ENCODE measurements at regions not wholly inside any gene's neighbourhood (a gene's known extent, or its start where the extent isn't known, plus 50 kb on each side); places are given as distances from the start of the nearest gene placed in this dataset.
"Not testable (repeated sequence)": the region's sequence is repeated elsewhere in the genome, so short reads cannot be mapped to it uniquely, and the experiment has no call there.

DNA sequence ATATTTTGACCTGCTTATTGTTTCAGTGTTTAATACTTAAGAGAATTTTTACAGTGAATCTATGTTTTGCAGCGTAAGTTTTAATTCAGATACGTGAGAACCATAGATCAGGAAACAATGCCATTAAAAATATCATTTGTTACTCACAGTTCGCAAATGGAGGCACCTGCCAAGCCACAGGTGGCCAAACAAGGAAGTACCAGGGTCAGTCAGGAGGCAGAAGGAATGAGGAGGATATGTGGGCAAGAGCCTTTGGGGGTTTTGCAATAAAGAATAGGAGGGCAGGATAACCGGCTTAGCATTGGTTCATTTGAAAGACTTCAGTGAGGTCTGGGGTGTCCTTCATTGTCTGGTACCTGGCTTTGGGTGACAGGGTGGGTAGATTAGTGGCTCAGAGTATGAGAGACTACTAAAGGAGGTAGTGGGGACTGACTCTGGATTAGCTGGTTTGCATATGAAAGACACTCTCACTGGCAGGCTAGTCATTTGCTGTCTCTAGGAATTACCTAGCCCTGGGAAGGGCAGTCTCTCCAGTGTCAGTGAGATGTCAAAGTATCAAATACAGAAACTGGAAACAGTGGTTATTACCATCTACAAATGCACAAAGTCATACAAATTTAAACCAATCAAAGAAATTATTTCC, 132.2 kb upstream of the CAV2 start:
- Histone ChIP-seq H4K20me1 (ENCODE audit: insufficient read depth) (no peaks in the 10 kb centered on the region), H3K27me3 (ENCODE audit: insufficient read depth, low read depth) (no peaks in the 10 kb centered on the region), H3F3A (ENCODE audit: insufficient read depth, low read depth) (no peaks in the 10 kb centered on the region), H3K27ac (no peak overlapping the region), H3K4me2 (no peak overlapping the region), H3K9me3 (ENCODE audit: insufficient read depth, low read depth) (no peaks in the 10 kb centered on the region; the same call in 1 of the 2 replicates), H3K36me3 (ENCODE audit: low read depth) (no peaks in the 10 kb centered on the region), H3K79me2 (ENCODE audit: low read depth) (no peaks in the 10 kb centered on the region), H3K9me2 (ENCODE audit: insufficient read depth) (no peaks in the 10 kb centered on the region), H3K4me3 (no peak overlapping the region), H3K4me1 (replicated peaks; ENCODE audit: insufficient read depth) (peaks cover 15% of the 10 kb centered on the region), H2AFZ (no peak overlapping the region)
- ChIA-PET CTCF (interaction anchor here (0.6 kb wide), 1 partner anchor 191 kb away, joined by 4 read pairs; no protein-coding TSS in a partner anchor), POLR2A (ENCODE audit: unreplicated experiment) (interaction anchor here (0.5 to 0.6 kb wide), 2 partner anchors 13 to 138 kb away, joined by 4 read pairs; no protein-coding TSS in a partner anchor)
- intact Hi-C loops (cut with micrococcal nuclease; ENCODE audit: unreplicated experiment), result loop anchor here (2.0 kb wide), 1 partner anchor 28 kb away; no protein-coding TSS in a partner anchor
- BruUV-seq (replicated peaks), result no TSS peak
- no peak for TF ChIP-seq CTCF (conservative IDR thresholded peaks at IDR 0.05)
- TF ChIP-seq EZH2 (IDR thresholded peaks at IDR 0.05; ENCODE audit: low read depth), result no peak
- DNase-seq, result peak in 1 of 2 experiments; percentile 52

DNA sequence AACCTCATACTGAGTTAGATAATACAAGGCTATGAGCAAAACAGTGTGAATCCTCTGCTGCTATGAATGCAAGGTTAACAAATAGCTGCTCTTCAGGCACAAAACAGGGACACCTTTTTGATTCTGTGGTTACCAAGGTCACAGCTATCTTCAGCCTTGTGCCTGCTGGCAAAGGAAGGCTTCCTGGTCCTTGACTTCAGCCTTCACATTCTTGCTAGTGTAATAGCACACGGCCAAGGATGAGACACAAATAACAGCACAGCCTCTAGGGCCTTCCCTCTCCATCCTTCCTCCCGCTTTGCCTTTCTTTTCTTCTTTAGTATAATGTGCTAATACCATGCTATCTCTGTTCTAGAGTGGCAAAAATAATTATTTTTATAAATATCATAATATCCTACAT, 130.6 kb upstream of the CAV2 start:
- no peaks in the 10 kb centered on the region for H3K79me2 ChIP-seq (ENCODE audit: low read depth)
- no peaks in the 10 kb centered on the region for H4K20me1 ChIP-seq (ENCODE audit: insufficient read depth)
- ChIA-PET CTCF (no interaction called here), POLR2A (ENCODE audit: unreplicated experiment) (interaction anchor here (0.7 kb wide), 1 partner anchor 162 kb away, joined by 7 read pairs; no protein-coding TSS in a partner anchor)
- no peak for DNase-seq
- H3F3A ChIP-seq (ENCODE audit: insufficient read depth, low read depth), result no peaks in the 10 kb centered on the region
- H3K4me1 ChIP-seq (replicated peaks; ENCODE audit: insufficient read depth), result peaks cover 6% of the 10 kb centered on the region
- no peak for TF ChIP-seq EZH2 (IDR thresholded peaks at IDR 0.05; ENCODE audit: low read depth)
- no peak overlapping the region for H3K27ac ChIP-seq
- H2AFZ ChIP-seq, result no peak overlapping the region
- intact Hi-C loops (cut with micrococcal nuclease; ENCODE audit: unreplicated experiment), result no loop called here
- no peaks in the 10 kb centered on the region; the same call in 1 of the 2 replicates for H3K9me3 ChIP-seq (ENCODE audit: insufficient read depth, low read depth)
- no peak overlapping the region for H3K4me2 ChIP-seq
- H3K4me3 ChIP-seq, result no peak overlapping the region
- H3K27me3 ChIP-seq (ENCODE audit: insufficient read depth, low read depth), result no peaks in the 10 kb centered on the region
- no peaks in the 10 kb centered on the region for H3K36me3 ChIP-seq (ENCODE audit: low read depth)
- no TSS peak for BruUV-seq (replicated peaks)
- no peaks in the 10 kb centered on the region for H3K9me2 ChIP-seq (ENCODE audit: insufficient read depth)

DNA sequence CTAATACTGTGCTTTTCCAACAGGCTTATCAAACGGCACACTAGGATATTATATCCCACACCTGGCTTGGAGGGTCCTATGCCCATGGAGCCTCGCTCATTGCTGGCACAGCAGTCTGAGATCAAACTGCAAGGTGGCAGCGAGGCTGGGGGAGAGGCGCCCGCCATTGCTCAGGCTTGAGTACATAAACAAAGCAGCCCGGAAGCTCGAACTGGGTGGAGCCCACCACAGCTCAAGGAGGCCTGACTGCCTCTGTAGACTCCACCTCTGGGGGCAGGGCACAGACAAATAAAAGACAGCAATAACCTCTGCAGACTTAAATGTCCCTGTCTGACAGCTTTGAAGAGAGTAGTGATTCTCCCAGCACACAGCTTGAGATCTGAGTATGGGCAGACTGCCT, 128.0 kb upstream of the CAV2 start:
- H2AFZ ChIP-seq; BruUV-seq (replicated peaks); H3K36me3 ChIP-seq (ENCODE audit: low read depth); H3K79me2 ChIP-seq (ENCODE audit: low read depth); CTCF ChIA-PET; H3F3A ChIP-seq (ENCODE audit: insufficient read depth, low read depth); intact Hi-C loops (cut with micrococcal nuclease; ENCODE audit: unreplicated experiment); H3K9me2 ChIP-seq (ENCODE audit: insufficient read depth); H3K9me3 ChIP-seq (ENCODE audit: insufficient read depth, low read depth); H3K27ac ChIP-seq; H4K20me1 ChIP-seq (ENCODE audit: insufficient read depth); DNase-seq; H3K27me3 ChIP-seq (ENCODE audit: insufficient read depth, low read depth); H3K4me2 ChIP-seq; POLR2A ChIA-PET (ENCODE audit: unreplicated experiment); H3K4me1 ChIP-seq (replicated peaks; ENCODE audit: insufficient read depth); H3K4me3 ChIP-seq: not testable (repeated sequence)

DNA sequence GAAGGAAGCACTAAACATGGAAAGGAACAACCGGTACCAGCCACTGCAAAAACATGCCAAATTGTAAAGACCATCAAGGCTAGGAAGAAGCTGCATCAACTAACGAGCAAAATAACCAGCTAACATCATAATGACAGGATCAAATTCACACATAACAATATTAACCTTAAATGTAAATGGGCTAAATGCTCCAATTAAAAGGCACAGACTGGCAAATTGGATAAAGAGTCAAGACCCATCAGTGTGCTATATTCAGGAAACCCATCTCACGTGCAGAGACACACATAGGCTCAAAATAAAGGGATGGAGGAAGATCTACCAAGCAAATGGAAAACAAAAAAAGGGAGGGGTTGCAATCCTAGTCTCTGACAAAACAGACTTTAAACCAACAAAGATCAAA, 126.3 kb upstream of the CAV2 start:
- H3K4me1 ChIP-seq (replicated peaks; ENCODE audit: insufficient read depth), result not testable (repeated sequence)

More for the DNA sequence above, 126.3 kb upstream of the CAV2 start:
- H3K4me3 ChIP-seq; H3K9me2 ChIP-seq (ENCODE audit: insufficient read depth); H3K79me2 ChIP-seq (ENCODE audit: low read depth); H3K36me3 ChIP-seq (ENCODE audit: low read depth); H3K27ac ChIP-seq; intact Hi-C loops (cut with micrococcal nuclease; ENCODE audit: unreplicated experiment); BruUV-seq (replicated peaks); DNase-seq; POLR2A ChIA-PET (ENCODE audit: unreplicated experiment); H3K27me3 ChIP-seq (ENCODE audit: insufficient read depth, low read depth); H3K9me3 ChIP-seq (ENCODE audit: insufficient read depth, low read depth); H3K4me2 ChIP-seq; H2AFZ ChIP-seq; H4K20me1 ChIP-seq (ENCODE audit: insufficient read depth); CTCF ChIA-PET; H3F3A ChIP-seq (ENCODE audit: insufficient read depth, low read depth): not testable (repeated sequence)

Measured in PC-9 (cell line).